Mononuclear cell (primary cell): ENCODE measurements at regions not wholly inside any gene's neighbourhood (a gene's known extent, or its start where the extent isn't known, plus 50 kb on each side); places are given as distances from the start of the nearest gene placed in this dataset.

ENCODE experiments used
- H3K27me3 ChIP-seq: 2 replicates; pipeline ENCODE4 v1.6.0; 2011; ENCODE audit warnings: low read length, control low read depth; ENCODE audit not compliant: insufficient read depth
- H3K4me1 ChIP-seq: 2 replicates; pipeline ENCODE4 v1.5.1; 2011; ENCODE audit warnings: mild to moderate bottlenecking, low read length, control low read depth; ENCODE audit not compliant: insufficient read depth
- H3K4me3 ChIP-seq: 2 replicates; pipeline ENCODE4 v1.5.1; 2011; ENCODE audit warnings: mild to moderate bottlenecking, low read length, moderate library complexity
- H3K9me3 ChIP-seq: 2 replicates; pipeline ENCODE4 v1.5.1; 2011; ENCODE audit warnings: low read depth, mild to moderate bottlenecking, control low read depth, low read length

GRCh38 chr18:39966275-39966674, 1988.8 kb upstream of the PIK3C3 start:
- Histone ChIP-seq H3K4me3 (no peak overlapping the region), H3K4me1 (no peaks in the 10 kb centered on the region), H3K9me3 (no peaks in the 10 kb centered on the region), H3K27me3 (no peaks in the 10 kb centered on the region)

GRCh38 chr18:39962546-39962945, 1992.5 kb upstream of the PIK3C3 start:
- no peaks in the 10 kb centered on the region for H3K27me3 ChIP-seq
- no peak overlapping the region for H3K4me3 ChIP-seq
- no peaks in the 10 kb centered on the region for H3K9me3 ChIP-seq
- H3K4me1 ChIP-seq = no peaks in the 10 kb centered on the region

GRCh38 chr18:39960550-39960949, 1994.5 kb upstream of the PIK3C3 start:
- no peaks in the 10 kb centered on the region for H3K4me1 ChIP-seq

GRCh38 chr18:39959839-39960238, 1995.2 kb upstream of the PIK3C3 start:
- no peaks in the 10 kb centered on the region for H3K9me3 ChIP-seq
- H3K4me3 ChIP-seq = no peak overlapping the region
- H3K27me3 ChIP-seq = no peaks in the 10 kb centered on the region
- no peaks in the 10 kb centered on the region for H3K4me1 ChIP-seq

More at GRCh38 chr18:39960550-39960949, 1994.5 kb upstream of the PIK3C3 start:
- Histone ChIP-seq H3K4me3 (no peak overlapping the region), H3K27me3 (no peaks in the 10 kb centered on the region), H3K9me3 (no peaks in the 10 kb centered on the region)

- H3K4me1 ChIP-seq = no peaks in the 10 kb centered on the region
- no peak overlapping the region for H3K4me3 ChIP-seq
- no peaks in the 10 kb centered on the region for H3K27me3 ChIP-seq
- no peaks in the 10 kb centered on the region for H3K9me3 ChIP-seq
These were observed 1996.2 kb upstream of the PIK3C3 start for GRCh38 chr18:39958876-39959275.

GRCh38 chr18:39952816-39953215, 2002.2 kb upstream of the PIK3C3 start:
- Histone ChIP-seq H3K9me3 (no peaks in the 10 kb centered on the region), H3K4me1 (no peaks in the 10 kb centered on the region), H3K27me3 (no peaks in the 10 kb centered on the region), H3K4me3 (no peak overlapping the region)

- no peaks in the 10 kb centered on the region for H3K4me1 ChIP-seq
- H3K27me3 ChIP-seq = no peaks in the 10 kb centered on the region
- no peaks in the 10 kb centered on the region for H3K9me3 ChIP-seq
- H3K4me3 ChIP-seq = no peak overlapping the region
These were observed 2003.8 kb upstream of the PIK3C3 start for GRCh38 chr18:39951142-39951720.

GRCh38 chr18:39946623-39947061, 2008.4 kb upstream of the PIK3C3 start:
- Histone ChIP-seq H3K9me3 (no peaks in the 10 kb centered on the region), H3K27me3 (no peaks in the 10 kb centered on the region), H3K4me1 (no peaks in the 10 kb centered on the region), H3K4me3 (no peak overlapping the region)

- no peaks in the 10 kb centered on the region for H3K9me3 ChIP-seq
- no peaks in the 10 kb centered on the region for H3K27me3 ChIP-seq
- H3K4me3 ChIP-seq = no peak overlapping the region
- no peaks in the 10 kb centered on the region for H3K4me1 ChIP-seq
These were observed 2010.0 kb upstream of the PIK3C3 start for GRCh38 chr18:39945076-39945475.

- H3K4me3 ChIP-seq = no peak overlapping the region
- H3K9me3 ChIP-seq = no peaks in the 10 kb centered on the region
- no peaks in the 10 kb centered on the region for H3K4me1 ChIP-seq
- no peaks in the 10 kb centered on the region for H3K27me3 ChIP-seq
These were observed 2012.3 kb upstream of the PIK3C3 start for GRCh38 chr18:39942702-39943101.

GRCh38 chr18:39938676-39939608, 2016.1 kb upstream of the PIK3C3 start:
- H3K27me3 ChIP-seq = no peaks in the 10 kb centered on the region
- no peaks in the 10 kb centered on the region for H3K9me3 ChIP-seq
- no peaks in the 10 kb centered on the region for H3K4me1 ChIP-seq
- H3K4me3 ChIP-seq = no peak overlapping the region

- no peaks in the 10 kb centered on the region for H3K27me3 ChIP-seq
- H3K4me3 ChIP-seq = no peak overlapping the region
- no peaks in the 10 kb centered on the region for H3K4me1 ChIP-seq
- H3K9me3 ChIP-seq = no peaks in the 10 kb centered on the region
These were observed 2019.4 kb upstream of the PIK3C3 start for GRCh38 chr18:39935598-39935997.

- H3K4me3 ChIP-seq = no peak overlapping the region
- H3K9me3 ChIP-seq = no peaks in the 10 kb centered on the region
- no peaks in the 10 kb centered on the region for H3K27me3 ChIP-seq
- H3K4me1 ChIP-seq = no peaks in the 10 kb centered on the region
These were observed 2036.2 kb upstream of the PIK3C3 start for GRCh38 chr18:39918847-39919246.

GRCh38 chr18:39913672-39914366, 2041.2 kb upstream of the PIK3C3 start:
- Histone ChIP-seq H3K4me1 (no peaks in the 10 kb centered on the region), H3K9me3 (no peaks in the 10 kb centered on the region), H3K27me3 (no peaks in the 10 kb centered on the region), H3K4me3 (no peak overlapping the region)

GRCh38 chr18:39911716-39912115, 2043.3 kb upstream of the PIK3C3 start:
- Histone ChIP-seq H3K4me1 (no peaks in the 10 kb centered on the region), H3K27me3 (no peaks in the 10 kb centered on the region), H3K9me3 (no peaks in the 10 kb centered on the region), H3K4me3 (no peak overlapping the region)
